Parathyroid adenoma (tissue), 2 donors: ENCODE measurements at regions not wholly inside any gene's neighbourhood (a gene's known extent, or its start where the extent isn't known, plus 50 kb on each side); places are given as distances from the start of the nearest gene placed in this dataset.

ENCODE experiments used
- H2AFZ ChIP-seq: fragments of 300-600 bp; sonication (generic); one replicate; pipeline ENCODE4 v1.7.0; 2017; ENCODE audit warnings: antibody characterized with exemption, mild to moderate bottlenecking
- H3K27ac ChIP-seq: fragments of 300-600 bp; sonication (generic); one replicate; pipeline ENCODE4 v1.7.0; 2017
- H3K27me3 ChIP-seq: fragments of 300-600 bp; sonication (generic); one replicate; pipeline ENCODE4 v1.7.0; 2017; ENCODE audit warnings: low read length; ENCODE audit not compliant: control insufficient read depth, insufficient read depth
- H3K36me3 ChIP-seq: fragments of 300-600 bp; sonication (generic); one replicate; pipeline ENCODE4 v1.7.0; 2017; ENCODE audit warnings: low read length; ENCODE audit not compliant: control insufficient read depth, insufficient read depth
- H3K4me1 ChIP-seq: fragments of 300-600 bp; sonication (generic); one replicate; pipeline ENCODE4 v1.7.0; 2017; ENCODE audit warnings: control low read depth
- H3K4me2 ChIP-seq: fragments of 300-600 bp; sonication (generic); one replicate; pipeline ENCODE4 v1.7.0; 2017; ENCODE audit warnings: low read length
- H3K4me3 ChIP-seq: fragments of 300-600 bp; sonication (generic); one replicate; pipeline ENCODE4 v1.7.0; 2017; ENCODE audit warnings: low read depth, low read length
- H3K79me2 ChIP-seq: fragments of 300-600 bp; sonication (generic); one replicate; pipeline ENCODE4 v1.7.0; 2017; ENCODE audit warnings: control low read depth
- H3K9ac ChIP-seq: fragments of 300-600 bp; sonication (generic); one replicate; pipeline ENCODE4 v1.7.0; 2017; ENCODE audit warnings: mild to moderate bottlenecking
- H3K9me3 ChIP-seq: fragments of 300-600 bp; sonication (generic); one replicate; pipeline ENCODE4 v1.7.0; 2017; ENCODE audit warnings: low read length; ENCODE audit not compliant: control insufficient read depth
- CTCF ChIP-seq: fragments of 300-600 bp; sonication (generic); IDR thresholded peaks from one replicate; pipeline ENCODE4 v1.7.0; 2017; ENCODE audit warnings: antibody characterized with exemption, mild to moderate bottlenecking
- donor health status: primary hyperparathyroidism.

DNA sequence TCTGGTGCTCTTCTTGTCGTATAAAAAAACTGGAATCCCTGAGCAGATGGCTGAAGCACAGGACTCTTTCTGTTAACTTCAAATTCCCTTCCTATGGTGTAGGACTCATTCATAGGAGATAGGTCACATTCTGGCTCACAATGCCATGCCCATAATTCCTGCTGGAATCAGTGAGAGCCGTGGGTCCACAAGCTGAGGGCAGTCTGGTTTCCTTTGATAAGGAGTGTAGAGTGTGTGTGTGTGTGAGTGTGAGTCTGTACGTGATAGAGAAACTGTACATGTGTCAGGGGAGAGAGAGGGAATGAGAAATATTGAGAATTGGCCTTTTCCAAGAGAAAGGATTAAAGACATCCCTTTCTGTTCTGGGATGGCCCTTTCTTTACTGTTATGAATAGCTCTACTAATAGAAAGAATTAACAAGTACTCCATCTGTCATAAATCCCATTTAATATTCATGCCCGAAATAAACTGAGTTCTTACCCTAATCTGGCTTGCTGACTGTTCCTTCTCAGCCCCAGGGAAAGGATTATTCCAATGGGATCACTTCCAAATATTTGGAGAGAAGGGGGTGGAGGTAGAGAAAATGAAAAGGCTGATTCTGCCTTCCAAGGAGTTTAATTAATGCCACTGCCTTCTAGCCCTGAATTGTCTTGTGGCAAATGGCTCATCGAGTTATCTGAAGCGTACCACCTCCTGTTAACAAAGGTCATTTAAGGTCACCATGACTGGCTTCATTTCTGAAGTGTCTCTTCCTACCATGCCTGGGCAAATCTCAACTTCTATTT lies 79.0 kb downstream of the TMX1 start:
- Histone ChIP-seq H3K36me3 (no peaks in the 10 kb centered on the region), H3K4me1 (no peaks in the 10 kb centered on the region), H2AFZ (no peak overlapping the region), H3K27me3 (no peaks in the 10 kb centered on the region), H3K9me3 (no peaks in the 10 kb centered on the region), H3K4me3 (no peak overlapping the region), H3K4me2 (no peak overlapping the region), H3K9ac (no peak overlapping the region), H3K27ac (no peak overlapping the region), H3K79me2 (no peaks in the 10 kb centered on the region)
- TF ChIP-seq CTCF, result no peak

DNA sequence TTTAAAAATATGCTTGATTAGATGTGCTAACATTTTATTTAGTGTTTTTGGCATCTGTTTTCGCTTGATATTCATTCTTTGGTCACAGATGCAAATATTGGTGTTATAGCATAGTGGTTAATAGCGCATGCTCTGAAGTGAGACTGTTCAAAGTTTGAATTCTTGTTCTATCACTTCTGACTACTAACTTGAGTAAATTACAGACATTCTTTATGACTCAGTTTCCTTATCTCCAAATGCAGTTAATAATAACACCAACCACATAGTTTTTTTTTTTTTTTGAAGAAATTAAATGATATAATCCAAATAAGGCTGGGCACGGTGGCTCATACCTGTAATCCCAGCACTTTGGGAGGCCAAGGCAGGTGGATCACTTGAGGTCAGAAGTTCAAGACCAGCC lies 81.0 kb downstream of the TMX1 start:
- Histone ChIP-seq H3K36me3 (no peaks in the 10 kb centered on the region), H2AFZ (no peak overlapping the region), H3K27ac (no peak overlapping the region), H3K4me3 (no peak overlapping the region), H3K4me2 (no peak overlapping the region), H3K9ac (no peak overlapping the region), H3K79me2 (no peaks in the 10 kb centered on the region), H3K27me3 (no peaks in the 10 kb centered on the region), H3K4me1 (no peaks in the 10 kb centered on the region), H3K9me3 (no peaks in the 10 kb centered on the region)
- no peak for TF ChIP-seq CTCF

DNA sequence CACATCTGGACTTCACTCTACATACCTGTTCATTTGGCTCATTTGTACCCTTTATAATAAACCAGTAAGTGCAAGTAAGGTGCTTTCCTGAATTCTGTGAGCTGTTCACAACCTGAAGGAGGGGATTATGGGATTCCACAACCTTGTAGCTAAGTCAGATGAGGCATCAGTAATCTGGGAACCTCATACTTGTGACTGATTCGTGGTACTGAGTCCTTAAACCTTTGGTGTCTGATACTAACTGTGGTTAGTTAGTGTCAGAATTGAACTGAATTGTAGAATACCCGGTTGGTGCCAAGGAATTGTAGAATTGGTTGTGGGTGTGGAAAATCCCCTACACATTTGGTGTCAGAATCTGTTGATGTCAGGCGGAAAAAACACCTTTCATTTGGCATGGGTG lies 83.4 kb downstream of the TMX1 start:
- no peak overlapping the region for H3K4me3 ChIP-seq
- no peaks in the 10 kb centered on the region for H3K9me3 ChIP-seq
- no peaks in the 10 kb centered on the region for H3K36me3 ChIP-seq
- no peak for TF ChIP-seq CTCF
- no peak overlapping the region for H3K4me2 ChIP-seq
- H2AFZ ChIP-seq, result no peak overlapping the region
- H3K9ac ChIP-seq, result no peak overlapping the region
- H3K4me1 ChIP-seq, result no peaks in the 10 kb centered on the region
- H3K27me3 ChIP-seq, result no peaks in the 10 kb centered on the region
- H3K79me2 ChIP-seq, result no peaks in the 10 kb centered on the region
- no peak overlapping the region for H3K27ac ChIP-seq

GRCh38 chr14:51327376-51327775 lies 87.3 kb downstream of the TMX1 start:
- no peaks in the 10 kb centered on the region for H3K27me3 ChIP-seq
- TF ChIP-seq CTCF, result no peak
- no peak overlapping the region for H3K9ac ChIP-seq
- H3K36me3 ChIP-seq, result no peaks in the 10 kb centered on the region
- no peak overlapping the region for H2AFZ ChIP-seq
- no peaks in the 10 kb centered on the region for H3K79me2 ChIP-seq
- no peak overlapping the region for H3K4me3 ChIP-seq
- H3K27ac ChIP-seq, result no peak overlapping the region
- H3K4me2 ChIP-seq, result no peak overlapping the region
- H3K4me1 ChIP-seq, result no peaks in the 10 kb centered on the region
- no peaks in the 10 kb centered on the region for H3K9me3 ChIP-seq
